Testis (tissue), 2 donors: ENCODE measurements at regions not wholly inside any gene's neighbourhood (a gene's known extent, or its start where the extent isn't known, plus 50 kb on each side); places are given as distances from the start of the nearest gene placed in this dataset.

ENCODE experiments used
- POLR2A ChIP-seq: fragments of 450-650 bp; IDR thresholded peaks from one replicate; pipeline ENCODE4 v1.6.1; 2017; ENCODE audit warnings: antibody characterized with exemption, mild to moderate bottlenecking, moderate library complexity
- TF ChIP-seq, protein P1 (sequence below), 3 experiments: fragments of 450-650 bp in 2 of 3; fragments of 200-600 bp in 1 of 3; sonication (generic) in 1 of 3; IDR thresholded peaks; one replicate each; pipeline ENCODE4 v1.5.1; 2016 to 2019; ENCODE audit warnings: antibody characterized with exemption in 3 of 3, mild to moderate bottlenecking in 2 of 3, moderate library complexity in 1 of 3

DNA sequence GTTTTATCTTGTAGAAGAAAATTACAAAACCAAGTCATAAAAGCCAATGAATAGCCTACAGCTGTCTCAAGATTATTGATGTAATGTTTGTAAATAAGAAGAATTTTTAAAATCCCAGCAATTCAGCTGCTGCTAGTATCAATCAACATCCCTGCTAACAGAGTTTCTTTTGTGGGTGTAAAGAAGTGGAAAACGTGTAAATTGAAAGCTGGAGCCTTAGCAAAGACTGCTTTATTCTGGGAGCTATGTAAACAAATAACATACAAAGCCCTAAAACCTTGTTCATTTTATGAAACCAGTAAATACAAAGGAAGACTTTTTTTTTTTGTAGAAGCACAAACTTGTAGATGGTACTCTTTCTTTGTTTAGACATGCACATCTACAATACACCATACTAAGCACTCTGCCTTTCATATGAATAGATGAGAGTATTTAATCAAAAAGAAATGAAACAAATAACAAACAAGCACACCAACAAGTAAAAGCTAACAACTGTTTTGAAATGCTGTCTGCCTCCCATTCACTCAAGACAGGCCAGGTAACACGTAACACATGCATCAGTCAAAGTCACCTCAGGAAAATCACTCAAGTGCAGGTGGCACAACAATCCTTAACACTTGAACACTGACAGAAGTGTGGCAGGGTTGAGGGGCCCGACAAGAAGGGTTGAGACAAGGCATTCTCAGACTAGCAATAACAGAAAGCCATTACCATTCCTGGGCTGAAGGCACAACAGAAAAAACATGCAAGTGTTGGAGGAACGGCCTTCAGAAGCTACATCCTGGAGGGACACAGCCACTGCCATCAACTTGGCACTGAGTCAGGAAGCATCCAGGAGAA lies 1364.0 kb upstream of the SEL1L start:
- TF ChIP-seq, protein P1, sequence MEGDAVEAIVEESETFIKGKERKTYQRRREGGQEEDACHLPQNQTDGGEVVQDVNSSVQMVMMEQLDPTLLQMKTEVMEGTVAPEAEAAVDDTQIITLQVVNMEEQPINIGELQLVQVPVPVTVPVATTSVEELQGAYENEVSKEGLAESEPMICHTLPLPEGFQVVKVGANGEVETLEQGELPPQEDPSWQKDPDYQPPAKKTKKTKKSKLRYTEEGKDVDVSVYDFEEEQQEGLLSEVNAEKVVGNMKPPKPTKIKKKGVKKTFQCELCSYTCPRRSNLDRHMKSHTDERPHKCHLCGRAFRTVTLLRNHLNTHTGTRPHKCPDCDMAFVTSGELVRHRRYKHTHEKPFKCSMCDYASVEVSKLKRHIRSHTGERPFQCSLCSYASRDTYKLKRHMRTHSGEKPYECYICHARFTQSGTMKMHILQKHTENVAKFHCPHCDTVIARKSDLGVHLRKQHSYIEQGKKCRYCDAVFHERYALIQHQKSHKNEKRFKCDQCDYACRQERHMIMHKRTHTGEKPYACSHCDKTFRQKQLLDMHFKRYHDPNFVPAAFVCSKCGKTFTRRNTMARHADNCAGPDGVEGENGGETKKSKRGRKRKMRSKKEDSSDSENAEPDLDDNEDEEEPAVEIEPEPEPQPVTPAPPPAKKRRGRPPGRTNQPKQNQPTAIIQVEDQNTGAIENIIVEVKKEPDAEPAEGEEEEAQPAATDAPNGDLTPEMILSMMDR (IDR thresholded peaks at IDR 0.05): no peak
- TF ChIP-seq POLR2A: no peak
